Brain pericyte (primary cell): ENCODE measurements at regions not wholly inside any gene's neighbourhood (a gene's known extent, or its start where the extent isn't known, plus 50 kb on each side); places are given as distances from the start of the nearest gene placed in this dataset.

ENCODE experiments used
- DNase-seq: peaks from one replicate; pipeline ENCODE4 v3.0.0-alpha.2; 2012; ENCODE audit warnings: low read depth, low spot score

- no peak for DNase-seq
Observed at GRCh38 chr3:35483131-35483530, 156.2 kb upstream of the ARPP21 start.

DNA sequence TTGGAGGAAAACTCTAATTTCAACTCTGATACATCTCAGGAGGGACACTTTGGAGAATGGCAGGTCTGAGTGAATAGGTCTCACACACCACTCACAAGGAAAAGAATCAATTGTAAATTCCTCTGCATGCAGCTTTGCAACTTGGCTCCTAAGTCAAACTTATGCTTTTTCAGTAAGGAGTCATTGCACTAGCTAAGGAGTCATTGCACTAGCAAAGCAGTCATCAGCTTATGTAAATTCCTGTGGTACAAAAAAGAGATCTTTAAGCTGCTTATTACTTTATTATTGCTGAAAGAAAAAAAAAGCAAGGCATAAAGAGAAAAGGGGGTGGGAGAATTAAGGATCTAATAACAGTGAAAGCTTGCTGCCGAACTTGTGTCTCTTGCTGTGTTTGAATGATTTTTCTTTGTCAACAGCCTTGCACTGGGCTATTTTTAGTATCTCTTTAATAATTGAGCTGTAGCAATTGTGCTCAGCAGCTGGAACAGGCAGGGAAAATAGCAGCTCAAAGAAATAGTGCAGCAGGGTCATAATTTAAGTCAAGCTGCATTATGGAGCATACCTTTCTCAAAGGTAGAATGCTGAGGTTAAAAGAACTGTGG lies 154.3 kb upstream of the ARPP21 start:
- DNase-seq: no peak

- DNase-seq: no peak
Observed at GRCh38 chr3:35486295-35486694, 153.0 kb upstream of the ARPP21 start.

DNA sequence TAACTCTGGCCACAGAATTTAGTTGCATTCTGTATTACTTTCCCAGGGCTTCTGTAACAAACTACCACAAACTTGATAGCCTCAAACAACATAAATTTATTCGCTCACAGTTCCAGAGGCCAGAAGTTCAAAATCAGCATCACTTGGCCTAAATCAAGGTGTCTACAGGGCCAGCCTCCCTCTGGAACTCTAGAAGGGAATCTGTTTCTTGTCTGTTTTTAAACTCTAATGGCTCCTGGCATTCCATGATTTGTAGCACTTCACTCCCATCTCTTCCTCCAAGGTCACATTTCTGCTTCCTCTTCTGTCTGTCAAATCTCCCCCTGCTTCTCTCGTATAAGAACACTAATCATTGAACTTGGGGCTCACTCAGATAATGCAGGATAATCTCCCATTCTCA lies 151.9 kb upstream of the ARPP21 start:
- no peak for DNase-seq

DNA sequence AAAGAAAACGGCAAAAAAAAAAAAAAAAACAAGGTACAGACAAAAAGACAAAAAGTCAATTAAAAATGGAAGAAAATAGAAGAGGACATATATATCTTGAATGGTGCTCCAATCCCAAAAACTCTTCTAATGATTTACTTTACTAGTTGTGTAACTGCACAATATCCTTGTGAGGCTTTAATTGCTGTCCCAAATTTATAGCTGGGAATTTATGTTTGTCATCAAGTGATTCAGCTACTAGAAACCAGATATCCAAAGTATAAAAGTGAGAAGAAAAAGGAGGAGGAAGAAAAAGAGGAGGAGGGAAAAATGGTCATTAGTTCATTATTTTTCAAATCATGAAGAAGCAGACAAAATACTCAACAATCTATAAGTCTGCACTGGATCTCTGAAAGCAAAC lies 150.8 kb upstream of the ARPP21 start:
- DNase-seq: no peak

DNA sequence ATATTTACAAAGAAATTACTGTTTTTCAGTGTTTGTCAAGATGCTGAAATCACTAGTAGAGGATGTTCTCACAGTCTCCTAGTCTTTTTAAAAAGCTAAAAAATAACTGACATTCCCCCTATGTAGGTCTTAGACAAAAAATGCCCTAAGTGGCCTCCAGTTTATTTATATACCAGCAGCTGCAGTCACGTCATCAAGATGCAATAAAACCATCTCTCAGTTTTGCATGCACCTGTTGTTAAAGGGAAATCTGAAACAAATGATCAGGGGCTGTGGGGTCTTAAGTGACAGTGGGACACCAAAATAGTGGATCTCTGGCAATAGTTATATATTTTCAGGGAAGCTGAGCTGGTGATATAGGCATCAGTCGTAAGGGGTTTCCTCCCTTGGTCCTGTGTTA lies 146.5 kb upstream of the ARPP21 start:
- no peak for DNase-seq

DNA sequence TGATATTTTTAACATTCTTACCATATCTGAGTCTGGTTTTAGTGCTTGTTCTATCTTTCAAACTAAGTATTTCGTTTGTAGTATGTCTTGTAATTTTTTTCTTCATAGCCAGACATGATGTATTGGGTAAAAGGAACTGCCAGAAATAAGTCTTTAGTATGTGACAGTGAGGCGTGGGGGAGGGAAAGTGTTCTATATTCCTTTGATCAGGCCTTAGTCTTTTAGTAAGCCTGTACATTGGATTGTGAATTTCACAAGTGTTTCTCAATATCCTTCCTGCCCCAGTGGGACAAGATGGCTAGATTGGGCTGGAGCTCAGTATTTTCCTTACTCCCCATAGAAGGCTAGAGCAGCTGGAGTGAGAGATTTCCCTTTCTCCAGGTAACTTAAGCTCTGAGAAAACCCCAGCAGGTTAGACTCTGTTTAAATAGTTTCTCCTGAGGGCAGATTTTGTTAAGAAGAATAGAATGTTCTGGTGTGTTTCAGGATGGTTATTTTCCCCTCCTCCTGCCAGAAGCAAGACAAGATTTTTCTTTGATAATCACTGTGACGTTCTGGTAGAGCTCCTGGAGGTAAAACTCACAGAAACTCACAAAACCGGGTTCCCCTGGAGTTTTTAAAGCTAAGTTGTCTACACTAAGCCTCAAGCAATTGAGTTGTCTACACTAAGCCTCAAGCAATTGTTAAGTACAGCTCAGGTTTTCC lies 140.7 kb upstream of the ARPP21 start:
- no peak for DNase-seq

- no peak for DNase-seq
Observed at GRCh38 chr3:35500641-35501350, 138.5 kb upstream of the ARPP21 start.

DNA sequence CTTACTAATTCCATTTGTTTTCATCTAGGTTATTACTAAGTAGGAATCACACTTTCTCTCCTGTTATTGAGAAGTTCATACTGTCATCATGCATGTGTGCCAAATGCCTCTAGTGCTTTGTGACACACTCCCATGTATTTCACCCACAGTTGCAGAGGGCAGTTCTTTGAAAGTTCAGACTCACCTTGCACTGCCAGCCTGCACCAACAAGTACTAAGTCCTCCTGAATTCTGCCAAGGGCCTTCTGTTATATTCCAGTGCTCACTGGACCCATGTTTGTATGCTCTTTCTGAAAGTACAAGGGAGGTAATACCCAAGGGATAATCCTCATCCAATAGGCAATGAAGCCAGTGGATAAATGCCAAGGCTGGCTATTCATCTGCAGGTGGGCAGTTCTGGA lies 136.6 kb upstream of the ARPP21 start:
- DNase-seq: no peak

DNA sequence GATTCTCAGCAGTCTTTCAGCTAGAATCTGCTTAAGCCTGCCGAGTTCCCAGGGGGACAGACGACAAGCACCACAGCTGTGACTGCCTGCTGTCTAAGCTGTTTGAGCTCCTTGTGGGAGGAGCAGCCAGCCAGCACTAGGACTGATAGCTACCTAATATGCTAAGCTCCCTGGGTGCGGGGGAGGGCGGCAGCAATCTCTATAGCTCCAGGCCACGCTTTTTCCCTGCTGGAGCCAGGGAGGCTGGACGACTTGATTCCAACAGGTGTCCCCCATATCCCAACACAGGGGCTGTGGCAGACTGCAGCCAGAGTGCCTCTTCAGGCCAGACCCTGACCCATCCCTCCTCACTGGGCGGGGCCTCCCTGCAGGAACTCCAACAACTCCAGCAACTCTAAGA lies 134.1 kb upstream of the ARPP21 start:
- no peak for DNase-seq

DNA sequence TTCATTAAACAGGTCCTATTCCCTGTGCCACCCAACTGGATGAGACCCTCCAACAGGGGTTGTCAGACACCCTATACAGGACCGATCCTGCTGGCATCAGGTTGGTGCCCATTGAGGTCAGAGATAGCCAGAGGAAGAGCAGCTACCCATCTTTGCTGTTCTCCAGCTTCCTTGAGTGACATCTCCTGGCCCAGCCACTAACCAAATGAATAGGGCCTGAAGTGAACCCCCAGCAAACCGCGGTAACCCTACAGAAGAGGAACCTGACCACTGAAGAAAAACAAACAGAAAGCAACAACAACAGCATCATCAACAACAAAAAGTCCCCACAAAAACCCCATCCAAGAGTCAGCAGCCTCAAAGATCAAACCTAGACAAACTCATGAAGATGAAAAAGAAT lies 133.6 kb upstream of the ARPP21 start:
- no peak for DNase-seq

DNA sequence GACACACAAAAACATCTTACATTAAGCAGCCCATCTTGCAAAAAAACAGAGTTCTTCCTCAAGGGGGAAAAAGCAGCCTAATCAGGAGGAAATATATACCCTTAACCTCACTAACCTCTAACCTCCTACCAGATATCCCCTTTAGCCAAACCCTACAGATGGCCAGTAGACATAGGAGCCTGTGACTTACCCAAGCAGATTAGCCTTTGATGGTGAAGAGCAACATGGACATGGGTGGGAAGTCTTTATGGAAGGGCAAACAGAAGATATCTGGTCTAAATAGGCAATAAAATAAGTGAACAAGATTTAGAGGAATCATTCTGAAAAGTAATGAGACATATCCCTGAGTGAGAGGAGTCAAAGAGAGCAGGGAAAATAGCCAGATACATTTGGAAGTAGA lies 119.4 kb upstream of the ARPP21 start:
- no peak for DNase-seq

DNA sequence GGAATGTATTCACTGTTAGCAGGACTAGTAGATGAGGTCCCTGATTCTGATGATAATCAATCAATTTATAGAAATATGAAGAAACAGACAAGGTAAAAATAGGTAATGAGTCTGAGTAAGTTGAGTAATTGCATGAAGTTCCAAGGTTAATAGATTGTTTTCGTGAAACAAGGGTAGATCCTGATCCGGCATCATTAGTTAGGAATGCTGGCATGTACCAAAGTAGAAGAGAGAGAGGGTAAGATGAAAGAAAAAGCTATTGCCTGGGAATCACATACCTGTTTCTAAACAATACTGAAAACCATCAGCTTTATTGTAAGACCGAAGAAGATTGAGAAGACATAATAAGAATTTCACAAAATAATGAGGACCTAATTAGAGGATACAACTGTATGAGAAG lies 118.1 kb upstream of the ARPP21 start:
- DNase-seq: no peak

DNA sequence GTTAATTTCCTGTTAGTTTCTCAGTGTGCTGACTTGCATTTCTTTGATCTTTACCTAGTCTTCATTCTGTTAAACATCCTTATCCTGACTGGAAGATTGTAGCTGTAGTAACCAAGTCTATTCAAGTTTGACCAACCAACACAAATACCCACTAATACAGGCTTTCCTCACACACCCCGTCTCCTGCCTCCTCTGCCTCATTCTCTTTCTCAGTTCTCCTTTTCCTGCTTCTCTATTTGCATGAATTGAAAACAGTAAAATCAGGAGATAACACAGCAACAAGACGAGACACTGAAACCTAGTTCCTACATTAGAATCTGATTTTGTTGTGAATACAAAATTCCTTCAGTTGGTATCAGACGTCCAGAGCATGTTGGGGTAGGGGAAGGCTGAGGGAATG lies 116.9 kb upstream of the ARPP21 start:
- no peak for DNase-seq

DNA sequence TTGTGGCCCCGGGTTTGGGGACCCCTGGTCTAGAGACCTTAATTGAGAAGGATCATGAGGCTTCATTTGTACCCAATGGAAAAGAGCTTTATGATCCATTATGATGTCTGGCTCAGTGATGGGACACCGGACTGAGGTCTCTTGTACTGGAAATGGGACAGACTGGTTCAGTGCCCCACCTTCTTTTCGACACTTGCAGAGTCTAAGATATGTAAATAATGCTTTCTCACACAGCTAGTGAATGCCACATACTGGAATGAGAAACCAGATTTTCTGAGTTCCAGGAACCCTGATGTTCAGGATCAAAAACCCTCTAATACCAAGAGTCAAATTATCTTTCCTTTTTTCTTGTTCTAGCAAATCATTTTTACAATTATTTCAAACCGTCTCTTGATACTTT lies 116.3 kb upstream of the ARPP21 start:
- no peak for DNase-seq

DNA sequence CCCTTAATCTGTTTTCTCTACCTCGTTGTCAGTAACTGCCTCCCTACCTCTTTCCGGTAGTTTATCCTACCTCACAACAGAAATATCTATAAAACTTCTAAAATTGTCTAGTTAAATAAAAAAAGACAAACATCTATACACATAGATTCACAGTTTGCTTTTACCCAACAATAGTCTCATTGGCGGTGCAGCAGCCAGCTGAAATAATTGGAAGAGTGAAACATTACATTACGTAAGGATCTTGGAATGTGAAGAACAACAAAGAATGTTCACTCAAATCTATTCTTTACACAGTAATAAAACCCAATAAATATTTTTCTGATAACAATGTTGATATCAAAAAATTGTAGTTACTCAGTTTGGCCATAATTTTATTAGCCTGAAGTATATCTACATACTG lies 115.5 kb upstream of the ARPP21 start:
- peak; percentile 52 for DNase-seq

GRCh38 chr3:35524856-35525255 lies 114.5 kb upstream of the ARPP21 start:
- peak; percentile 4 for DNase-seq

- DNase-seq: peak; percentile 36
Observed at GRCh38 chr3:35528728-35529127, 110.6 kb upstream of the ARPP21 start.

DNA sequence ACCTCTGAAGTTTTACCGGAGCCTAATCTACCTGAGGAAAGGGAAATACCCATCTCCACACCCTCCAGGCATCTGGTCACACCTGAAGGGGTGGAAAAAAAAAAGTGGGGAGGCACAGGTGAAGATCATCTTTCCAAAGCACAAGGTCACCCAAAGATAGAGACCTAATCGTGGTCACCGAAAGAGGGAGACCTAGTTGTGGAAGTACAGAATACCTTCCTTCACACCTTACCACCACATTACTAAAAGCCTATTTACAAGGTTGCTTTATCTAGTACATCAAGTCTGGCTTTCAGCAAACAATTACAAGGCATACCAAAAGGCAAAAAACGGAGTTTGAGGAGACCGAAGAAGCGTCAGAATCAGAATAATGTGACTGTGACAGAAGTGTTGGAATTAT lies 110.0 kb upstream of the ARPP21 start:
- no peak for DNase-seq

GRCh38 chr3:35537265-35537664 lies 102.1 kb upstream of the ARPP21 start:
- no peak for DNase-seq

DNA sequence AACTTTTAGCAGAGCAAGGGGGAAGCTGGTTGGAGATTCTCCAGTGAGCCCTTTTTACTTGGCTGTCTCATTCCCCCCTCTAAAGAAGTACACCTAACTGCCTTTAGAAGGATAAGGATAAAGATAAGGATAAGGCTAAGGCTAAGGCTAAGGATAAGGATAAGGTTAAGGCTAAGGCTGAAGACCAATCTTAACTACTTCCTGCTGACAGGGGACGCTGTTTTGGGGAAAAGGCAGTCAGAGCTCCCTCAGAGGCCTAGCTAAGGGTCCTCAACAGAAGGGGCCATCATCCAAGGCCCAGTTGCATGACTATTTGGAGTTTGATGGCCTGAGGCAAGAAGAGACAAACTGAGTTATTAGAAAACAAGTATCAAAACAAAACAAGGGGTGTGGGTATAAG lies 94.3 kb upstream of the ARPP21 start:
- DNase-seq: no peak

GRCh38 chr3:35549690-35550089 lies 89.6 kb upstream of the ARPP21 start:
- DNase-seq: peak; percentile 12

DNA sequence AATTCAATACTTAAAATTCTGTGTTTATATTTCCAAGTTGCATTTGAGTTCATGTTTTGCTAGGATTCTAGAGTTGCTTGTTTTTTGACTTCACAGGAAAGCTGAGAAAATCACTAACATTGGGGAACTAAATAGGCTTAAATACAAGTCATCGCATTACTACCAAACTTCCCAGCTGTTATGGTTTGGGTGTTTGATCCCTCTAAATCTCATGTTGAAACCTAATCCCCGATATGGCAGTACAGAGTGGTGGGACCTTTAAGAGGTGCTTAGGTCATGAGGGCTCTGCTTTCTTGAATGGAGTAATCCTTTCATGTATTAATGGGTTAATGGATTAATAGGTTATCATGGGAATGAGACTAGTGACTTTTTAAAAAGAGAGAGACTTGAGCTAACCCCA lies 77.2 kb upstream of the ARPP21 start:
- DNase-seq: no peak
